ENCODE measurements at regions not wholly inside any gene's neighbourhood (a gene's known extent, or its start where the extent isn't known, plus 50 kb on each side); places are given as distances from the start of the nearest gene placed in this dataset.

GRCh38 chr5:73365990-73366667 is 82.4 kb downstream of the FOXD1 start:
- Histone ChIP-seq H3K4me1 (ENCODE audit: insufficient read depth, low read length, poor library complexity, severe bottlenecking) (no peaks in the 10 kb centered on the region), H3K9me3 (ENCODE audit: low read depth, low read length, poor library complexity, severe bottlenecking) (no peaks in the 10 kb centered on the region), H3K27ac (ENCODE audit: low read depth, low read length, poor library complexity, severe bottlenecking) (no peak overlapping the region), H3K4me3 (ENCODE audit: low read depth, low read length, poor library complexity, severe bottlenecking) (no peak overlapping the region), H3K36me3 (ENCODE audit: insufficient read depth, low read length, poor library complexity, severe bottlenecking) (no peaks in the 10 kb centered on the region), H3K27me3 (replicated peaks; ENCODE audit: insufficient read depth, low read depth, low read length, poor library complexity) (no peaks in the 10 kb centered on the region)
- DNase-seq (ENCODE audit: low spot score): no peak
- ChIA-PET CTCF (no interaction called here), POLR2A (ENCODE audit: low non-redundant PET) (no interaction called here)
- BruUV-seq (replicated peaks): no TSS peak
- TF ChIP-seq CTCF (conservative IDR thresholded peaks at IDR 0.05; ENCODE audit: low read depth, low read length): no peak
- TF ChIP-seq EZH2 (IDR thresholded peaks at IDR 0.05; ENCODE audit: borderline replicate concordance, low read depth, low read length, poor library complexity, severe bottlenecking): no peak
- intact Hi-C loops (cut with micrococcal nuclease; ENCODE audit: unreplicated experiment): no loop called here

GRCh38 chr5:73365301-73365853 is 83.2 kb downstream of the FOXD1 start:
- Histone ChIP-seq H3K4me1 (ENCODE audit: insufficient read depth, low read length, poor library complexity, severe bottlenecking) (no peaks in the 10 kb centered on the region), H3K27ac (ENCODE audit: low read depth, low read length, poor library complexity, severe bottlenecking) (no peak overlapping the region), H3K27me3 (replicated peaks; ENCODE audit: insufficient read depth, low read depth, low read length, poor library complexity) (no peaks in the 10 kb centered on the region), H3K4me3 (ENCODE audit: low read depth, low read length, poor library complexity, severe bottlenecking) (no peak overlapping the region), H3K36me3 (ENCODE audit: insufficient read depth, low read length, poor library complexity, severe bottlenecking) (no peaks in the 10 kb centered on the region), H3K9me3 (ENCODE audit: low read depth, low read length, poor library complexity, severe bottlenecking) (no peaks in the 10 kb centered on the region)
- TF ChIP-seq CTCF (conservative IDR thresholded peaks at IDR 0.05; ENCODE audit: low read depth, low read length) (no peak), EZH2 (IDR thresholded peaks at IDR 0.05; ENCODE audit: borderline replicate concordance, low read depth, low read length, poor library complexity, severe bottlenecking) (no peak)
- POLR2A ChIA-PET (ENCODE audit: low non-redundant PET): no interaction called here
- no TSS peak for BruUV-seq (replicated peaks)
- CTCF ChIA-PET: no interaction called here
- no peak for DNase-seq (ENCODE audit: low spot score)
- intact Hi-C loops (cut with micrococcal nuclease; ENCODE audit: unreplicated experiment): no loop called here

- Histone ChIP-seq H3K36me3 (ENCODE audit: insufficient read depth, low read length, poor library complexity, severe bottlenecking) (no peaks in the 10 kb centered on the region), H3K4me1 (ENCODE audit: insufficient read depth, low read length, poor library complexity, severe bottlenecking) (no peaks in the 10 kb centered on the region), H3K27ac (ENCODE audit: low read depth, low read length, poor library complexity, severe bottlenecking) (no peak overlapping the region), H3K4me3 (ENCODE audit: low read depth, low read length, poor library complexity, severe bottlenecking) (no peak overlapping the region), H3K27me3 (replicated peaks; ENCODE audit: insufficient read depth, low read depth, low read length, poor library complexity) (no peaks in the 10 kb centered on the region), H3K9me3 (ENCODE audit: low read depth, low read length, poor library complexity, severe bottlenecking) (no peaks in the 10 kb centered on the region)
- ChIA-PET POLR2A (ENCODE audit: low non-redundant PET) (no interaction called here), CTCF (interaction anchor here (0.5 kb wide), 1 partner anchor 185 kb away, joined by 3 read pairs; no protein-coding TSS in a partner anchor)
- TF ChIP-seq CTCF (conservative IDR thresholded peaks at IDR 0.05; ENCODE audit: low read depth, low read length) (no peak), EZH2 (IDR thresholded peaks at IDR 0.05; ENCODE audit: borderline replicate concordance, low read depth, low read length, poor library complexity, severe bottlenecking) (no peak)
- DNase-seq (ENCODE audit: low spot score): no peak
- intact Hi-C loops (cut with micrococcal nuclease; ENCODE audit: unreplicated experiment): no loop called here
- BruUV-seq (replicated peaks): no TSS peak
Measured at GRCh38 chr5:73363911-73364730, 84.5 kb downstream of the FOXD1 start.

Data from A673 (cell line).